ENCODE measurements at regions not wholly inside any gene's neighbourhood (a gene's known extent, or its start where the extent isn't known, plus 50 kb on each side); places are given as distances from the start of the nearest gene placed in this dataset.

DNA sequence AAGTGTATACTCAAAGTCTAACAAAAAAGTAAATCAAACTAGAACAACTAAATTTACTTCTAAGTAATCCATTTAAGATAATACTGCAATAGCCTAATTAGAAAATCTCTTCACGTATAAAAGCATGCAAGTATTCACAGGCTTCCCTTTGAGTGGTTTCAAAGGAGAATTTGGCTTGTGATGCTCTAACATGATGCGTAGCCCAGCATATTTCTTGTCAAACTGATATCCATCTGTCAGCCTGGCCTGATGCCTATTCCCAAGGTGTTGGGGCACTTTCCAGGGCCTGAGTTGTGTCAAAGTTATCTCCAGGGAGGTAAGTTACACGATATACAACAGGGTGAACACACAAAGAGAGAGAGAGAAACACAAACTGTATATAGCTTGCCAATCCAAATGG lies 287.0 kb upstream of the MAGEB18 start:
- TF ChIP-seq, protein P1, sequence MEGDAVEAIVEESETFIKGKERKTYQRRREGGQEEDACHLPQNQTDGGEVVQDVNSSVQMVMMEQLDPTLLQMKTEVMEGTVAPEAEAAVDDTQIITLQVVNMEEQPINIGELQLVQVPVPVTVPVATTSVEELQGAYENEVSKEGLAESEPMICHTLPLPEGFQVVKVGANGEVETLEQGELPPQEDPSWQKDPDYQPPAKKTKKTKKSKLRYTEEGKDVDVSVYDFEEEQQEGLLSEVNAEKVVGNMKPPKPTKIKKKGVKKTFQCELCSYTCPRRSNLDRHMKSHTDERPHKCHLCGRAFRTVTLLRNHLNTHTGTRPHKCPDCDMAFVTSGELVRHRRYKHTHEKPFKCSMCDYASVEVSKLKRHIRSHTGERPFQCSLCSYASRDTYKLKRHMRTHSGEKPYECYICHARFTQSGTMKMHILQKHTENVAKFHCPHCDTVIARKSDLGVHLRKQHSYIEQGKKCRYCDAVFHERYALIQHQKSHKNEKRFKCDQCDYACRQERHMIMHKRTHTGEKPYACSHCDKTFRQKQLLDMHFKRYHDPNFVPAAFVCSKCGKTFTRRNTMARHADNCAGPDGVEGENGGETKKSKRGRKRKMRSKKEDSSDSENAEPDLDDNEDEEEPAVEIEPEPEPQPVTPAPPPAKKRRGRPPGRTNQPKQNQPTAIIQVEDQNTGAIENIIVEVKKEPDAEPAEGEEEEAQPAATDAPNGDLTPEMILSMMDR (conservative IDR thresholded peaks at IDR 0.05; ENCODE audit: low read depth, low read length) = no peak
- TF ChIP-seq EZH2 (IDR thresholded peaks at IDR 0.05; ENCODE audit: borderline replicate concordance, low read depth, low read length, poor library complexity, severe bottlenecking) = no peak
